ENCODE measurements at regions not wholly inside any gene's neighbourhood (a gene's known extent, or its start where the extent isn't known, plus 50 kb on each side); places are given as distances from the start of the nearest gene placed in this dataset.

DNA sequence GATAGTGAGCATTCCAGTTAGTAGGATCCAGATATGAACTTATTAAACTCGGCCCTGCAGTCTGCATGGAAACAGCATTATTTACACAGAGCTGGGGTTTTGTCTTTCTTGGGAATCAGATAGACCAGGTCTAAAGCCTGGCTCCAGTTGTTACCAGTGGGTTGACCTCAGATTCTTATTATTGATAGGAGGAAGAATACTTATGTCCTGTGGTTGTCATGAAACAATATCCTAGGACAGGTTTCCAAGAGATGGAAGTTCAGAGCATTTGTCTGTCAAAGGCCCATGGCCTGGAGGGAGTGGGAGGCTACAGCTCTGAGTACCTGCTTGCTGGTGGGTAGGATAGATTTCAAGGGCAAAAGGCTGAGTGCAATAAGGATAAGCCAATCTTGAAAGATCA, 129.2 kb downstream of the BOD1 start:
- Histone ChIP-seq H3K23me2 (ENCODE audit: low read depth, low read length) (no peaks in the 10 kb centered on the region), H3K56ac (replicated peaks; ENCODE audit: insufficient read length, low read depth, low read length) (no peak overlapping the region), H3K36me3 (ENCODE audit: control insufficient read depth in 2 of 4, insufficient read depth in 4 of 4, low read length in 3 of 4) (no peaks in the 10 kb centered on the region), H3K9ac (replicated peaks in 1 of 4; ENCODE audit: extremely low read depth in 1 of 4, low read depth in 3 of 4, low read length in 3 of 4) (no peak overlapping the region), H3K4me3 (ENCODE audit: extremely low read depth in 1 of 4, insufficient read depth in 2 of 4, low read depth in 3 of 4, low read length in 4 of 4) (no peak overlapping the region), H2AFZ (ENCODE audit: low read length) (no peak overlapping the region), H3K4ac (replicated peaks; ENCODE audit: insufficient read length, low read depth, low read length) (no peak overlapping the region), H2BK120ac (replicated peaks; ENCODE audit: low read depth, low read length) (no peak overlapping the region), H3K27me3 (replicated peaks in 1 of 4; ENCODE audit: control insufficient read depth in 3 of 4, extremely low read depth in 1 of 4, insufficient read depth in 3 of 4, low read length in 3 of 4) (no peaks in the 10 kb centered on the region), H2BK5ac (ENCODE audit: low read depth, low read length) (no peak overlapping the region), H2BK12ac (ENCODE audit: low read depth, low read length) (no peak overlapping the region), H3K27ac (ENCODE audit: low read depth, low read length) (no peak overlapping the region), H4K91ac (replicated peaks; ENCODE audit: insufficient read length, low read length) (no peak overlapping the region), H4K8ac (ENCODE audit: extremely low read depth, insufficient read depth, low read length) (no peak overlapping the region), H2BK15ac (ENCODE audit: low read length) (no peak overlapping the region), H3K4me1 (replicated peaks in 1 of 4; ENCODE audit: control insufficient read depth in 3 of 4, insufficient read depth in 4 of 4, low read length in 3 of 4) (no peaks in the 10 kb centered on the region; a peak in 1 of 7 replicates), H3K9me3 (ENCODE audit: insufficient read depth in 2 of 2, low read depth in 1 of 2, low read length in 1 of 2) (no peaks in the 10 kb centered on the region), H3K79me2 (ENCODE audit: control insufficient read depth in 1 of 2, insufficient read depth in 2 of 2, low read length in 2 of 2) (no peaks in the 10 kb centered on the region), H3K18ac (ENCODE audit: extremely low read depth, low read length) (no peak overlapping the region), H3K4me2 (ENCODE audit: insufficient read depth in 1 of 2, low read depth in 2 of 2, low read length in 2 of 2) (no peak overlapping the region), H2AK5ac (ENCODE audit: low read depth, low read length) (no peak overlapping the region), H4K5ac (ENCODE audit: insufficient read length, low read depth, low read length) (no peak overlapping the region), H3K23ac (ENCODE audit: insufficient read length) (no peak overlapping the region), H3K14ac (ENCODE audit: insufficient read length) (no peak overlapping the region), H2BK20ac (ENCODE audit: low read length) (no peak overlapping the region), H3K79me1 (ENCODE audit: low read depth, low read length) (no peaks in the 10 kb centered on the region), H4K20me1 (replicated peaks in 1 of 2; ENCODE audit: control insufficient read depth in 1 of 2, insufficient read depth in 2 of 2, low read length in 2 of 2) (no peaks in the 10 kb centered on the region)
- CTCF ChIA-PET (ENCODE audit: partially characterized antibody): no interaction called here
- FAIRE-seq: no peak
- no peak for DNase-seq (ENCODE audit: low read depth in 1 of 2, low spot score in 2 of 2)
- 100% methylated on average over 1 of the region's 1 CpG; no CpG with 5 or more reads in 1 of the 2 experiments for WGBS, 2 experiments (ENCODE audit: extremely low coverage in 1 of 2, insufficient coverage in 1 of 2, insufficient read length in 1 of 2, insufficient replicate concordance in 2 of 2, low coverage in 1 of 2, low lambda C conversion rate in 2 of 2, missing lambda C conversion rate in 1 of 2)
- POLR2A ChIA-PET (ENCODE audit: partially characterized antibody): no interaction called here
- no peak for TF ChIP-seq HDAC2 (IDR thresholded peaks at IDR 0.05; ENCODE audit: borderline replicate concordance in 1 of 2, low read depth in 2 of 2, low read length in 2 of 2)
- no peak for TF ChIP-seq EZH2 (IDR thresholded peaks at IDR 0.05; ENCODE audit: low read depth, low read length, severe bottlenecking)
- no peak for TF ChIP-seq MAFK (IDR thresholded peaks at IDR 0.05; ENCODE audit: low read depth, low read length)
- no peak for TF ChIP-seq SUZ12 (IDR thresholded peaks at IDR 0.05; ENCODE audit: low read length)
- TF ChIP-seq KDM4A (IDR thresholded peaks at IDR 0.05; ENCODE audit: low read depth, low read length, severe bottlenecking): no peak
- TF ChIP-seq EP300 (IDR thresholded peaks at IDR 0.05; ENCODE audit: borderline replicate concordance in 1 of 2, low read depth in 2 of 2, low read length in 2 of 2): no peak
- TF ChIP-seq BACH1 (IDR thresholded peaks at IDR 0.05; ENCODE audit: low read length): no peak
- TF ChIP-seq SAP30 (IDR thresholded peaks at IDR 0.05; ENCODE audit: insufficient read depth, insufficient replicate concordance, low read length): no peak
- no peak for TF ChIP-seq FOSL1 (IDR thresholded peaks at IDR 0.05; ENCODE audit: insufficient read depth, low read depth, low read length)
- no peak for TF ChIP-seq BCL11A (IDR thresholded peaks at IDR 0.05; ENCODE audit: low read depth in 2 of 2, low read length in 2 of 2)
- TF ChIP-seq TAF7 (optimal IDR thresholded peaks at IDR 0.05; ENCODE audit: borderline replicate concordance, low read depth, low read length): no peak
- TF ChIP-seq CBX5 (IDR thresholded peaks at IDR 0.05; ENCODE audit: low read depth, low read length): no peak
- TF ChIP-seq GABPA (IDR thresholded peaks at IDR 0.05; ENCODE audit: borderline replicate concordance, insufficient read depth, low read length): no peak
- TF ChIP-seq CBX8 (IDR thresholded peaks at IDR 0.05; ENCODE audit: borderline replicate concordance, low read depth, low read length): no peak

Measured in H1 (cell line).